ENCODE measurements at regions not wholly inside any gene's neighbourhood (a gene's known extent, or its start where the extent isn't known, plus 50 kb on each side); places are given as distances from the start of the nearest gene placed in this dataset.
"Not testable (repeated sequence)": the region's sequence is repeated elsewhere in the genome, so short reads cannot be mapped to it uniquely, and the experiment has no call there.

DNA sequence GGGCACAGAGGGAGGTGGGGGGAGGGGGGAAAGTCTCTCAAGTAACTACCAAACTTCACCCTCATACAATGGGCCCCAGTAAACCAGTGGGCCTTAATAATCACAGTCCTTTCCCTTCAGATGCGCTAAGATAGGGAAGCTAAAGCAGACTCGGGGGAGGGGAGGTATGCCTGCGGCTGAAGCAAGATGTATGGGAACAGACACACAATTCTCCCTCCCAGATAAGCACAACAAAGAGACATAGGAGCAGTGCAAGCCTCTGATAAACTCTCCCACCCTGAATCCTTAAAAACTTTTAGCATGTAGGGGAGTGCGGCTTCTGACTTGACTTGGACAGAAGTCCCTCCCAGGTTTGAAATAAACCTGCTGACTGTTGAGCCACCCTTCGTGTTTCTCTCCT, 54.7 kb downstream of the PROP1 start:
- not testable (repeated sequence) for H3K27ac Mint-ChIP-seq; H3K27me3 Mint-ChIP-seq; H3K36me3 Mint-ChIP-seq; H3K9me3 Mint-ChIP-seq (ENCODE audit: low read depth)
- Mint-ChIP-seq H3K4me3 (peak overlapping the region; percentile 42), H3K4me1 (ENCODE audit: low read depth) (peaks cover 17% of the 10 kb centered on the region)

DNA sequence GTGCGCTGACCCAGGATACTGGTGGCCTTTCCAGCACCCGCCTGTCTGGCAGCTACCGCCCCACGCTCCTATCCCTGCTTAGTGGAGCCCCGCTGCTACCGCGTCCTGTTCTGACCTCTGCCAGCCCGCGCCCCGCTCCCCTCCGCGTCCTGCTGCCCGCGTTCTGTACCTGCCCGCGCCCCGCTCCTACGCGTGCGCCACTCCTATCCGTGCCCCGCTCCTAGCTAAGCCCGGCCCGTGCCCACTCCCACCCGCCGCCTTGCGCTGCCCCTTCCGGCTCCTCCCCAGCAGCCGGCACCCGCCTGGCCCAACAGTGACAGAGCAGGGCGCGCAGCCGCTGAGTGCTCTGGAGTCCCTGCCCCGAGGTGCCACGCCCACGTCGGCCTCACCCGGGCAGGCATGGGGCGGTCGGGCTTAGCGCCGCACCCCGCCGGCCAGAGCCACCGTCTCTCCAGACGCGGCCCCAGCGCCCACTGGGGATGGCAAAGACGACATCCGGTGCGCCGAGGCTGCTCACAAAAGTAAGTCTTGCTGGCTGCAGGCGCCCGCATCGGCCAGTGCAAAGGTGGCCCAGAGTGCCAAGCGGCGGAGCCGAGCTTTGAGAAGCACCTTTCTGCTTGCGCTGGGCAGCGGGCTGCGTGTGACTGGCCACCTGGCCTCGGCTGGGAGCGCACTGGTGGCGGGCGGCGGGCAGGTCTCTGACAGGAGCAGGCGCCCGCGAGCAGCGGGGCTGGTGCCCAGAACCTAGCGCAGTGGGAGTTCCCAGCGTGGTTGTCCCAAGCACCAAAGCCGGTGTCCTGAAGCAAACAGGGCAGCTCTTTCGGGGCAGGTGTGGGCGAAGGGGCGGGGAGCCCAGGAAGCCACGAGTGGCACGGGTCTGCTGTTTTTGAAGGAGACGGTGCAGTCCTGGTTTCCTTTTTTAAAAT, 56.5 kb downstream of the PROP1 start:
- not testable (repeated sequence) for H3K27me3 Mint-ChIP-seq; H3K9me3 Mint-ChIP-seq (ENCODE audit: low read depth); H3K36me3 Mint-ChIP-seq; H3K27ac Mint-ChIP-seq
- H3K4me1 Mint-ChIP-seq (ENCODE audit: low read depth): peaks cover 12% of the 10 kb centered on the region
- H3K4me3 Mint-ChIP-seq: peak overlapping the region; percentile 80

DNA sequence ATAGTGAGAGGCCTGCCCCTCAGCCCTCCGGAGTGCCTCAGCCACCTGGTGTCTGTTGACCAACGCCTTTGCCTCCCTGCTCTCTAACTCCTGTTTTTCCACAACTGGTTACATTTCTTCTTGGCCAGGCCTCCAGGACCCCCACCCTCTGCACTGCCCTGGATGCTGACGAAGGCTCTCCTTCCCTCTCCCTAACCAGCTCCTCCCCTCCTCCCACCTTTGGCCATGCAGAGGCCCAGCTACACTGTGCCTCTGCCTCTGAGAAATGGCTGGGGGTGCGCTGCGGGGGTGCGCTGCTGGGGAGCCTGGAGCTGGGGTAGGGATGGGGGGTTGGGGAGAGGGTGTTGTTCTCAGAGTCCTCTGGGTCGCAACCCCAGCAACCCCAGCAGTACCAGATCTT, 57.3 kb downstream of the PROP1 start:
- not testable (repeated sequence) for H3K27ac Mint-ChIP-seq

DNA sequence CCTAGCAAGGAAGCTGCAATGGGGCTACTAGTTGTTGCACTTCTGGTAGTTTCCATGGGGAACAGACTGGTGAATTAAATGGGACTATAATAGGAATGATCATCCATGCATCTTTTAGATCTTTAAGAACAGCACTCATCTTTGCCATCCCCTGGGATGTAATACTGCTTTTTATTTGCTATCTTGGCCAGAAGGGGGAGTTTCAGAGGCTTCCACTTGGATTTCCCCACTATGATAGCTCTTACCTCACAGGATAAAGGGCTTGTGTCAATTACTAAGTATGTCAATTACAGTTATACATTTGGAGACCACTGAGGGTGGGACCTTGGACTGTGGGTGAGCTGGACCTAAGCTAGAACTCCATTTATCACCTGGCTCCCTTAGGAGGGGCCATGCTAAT, 61.8 kb downstream of the PROP1 start:
- not testable (repeated sequence) for H3K9me3 Mint-ChIP-seq (ENCODE audit: low read depth); H3K4me1 Mint-ChIP-seq (ENCODE audit: low read depth); H3K27ac Mint-ChIP-seq; H3K4me3 Mint-ChIP-seq; H3K27me3 Mint-ChIP-seq; H3K36me3 Mint-ChIP-seq

More for the DNA sequence above, 57.3 kb downstream of the PROP1 start:
- peaks cover 12% of the 10 kb centered on the region for H3K4me1 Mint-ChIP-seq (ENCODE audit: low read depth)
- not testable (repeated sequence) for H3K36me3 Mint-ChIP-seq; H3K9me3 Mint-ChIP-seq (ENCODE audit: low read depth); H3K27me3 Mint-ChIP-seq
- peak overlapping the region; percentile 80 for H3K4me3 Mint-ChIP-seq

DNA sequence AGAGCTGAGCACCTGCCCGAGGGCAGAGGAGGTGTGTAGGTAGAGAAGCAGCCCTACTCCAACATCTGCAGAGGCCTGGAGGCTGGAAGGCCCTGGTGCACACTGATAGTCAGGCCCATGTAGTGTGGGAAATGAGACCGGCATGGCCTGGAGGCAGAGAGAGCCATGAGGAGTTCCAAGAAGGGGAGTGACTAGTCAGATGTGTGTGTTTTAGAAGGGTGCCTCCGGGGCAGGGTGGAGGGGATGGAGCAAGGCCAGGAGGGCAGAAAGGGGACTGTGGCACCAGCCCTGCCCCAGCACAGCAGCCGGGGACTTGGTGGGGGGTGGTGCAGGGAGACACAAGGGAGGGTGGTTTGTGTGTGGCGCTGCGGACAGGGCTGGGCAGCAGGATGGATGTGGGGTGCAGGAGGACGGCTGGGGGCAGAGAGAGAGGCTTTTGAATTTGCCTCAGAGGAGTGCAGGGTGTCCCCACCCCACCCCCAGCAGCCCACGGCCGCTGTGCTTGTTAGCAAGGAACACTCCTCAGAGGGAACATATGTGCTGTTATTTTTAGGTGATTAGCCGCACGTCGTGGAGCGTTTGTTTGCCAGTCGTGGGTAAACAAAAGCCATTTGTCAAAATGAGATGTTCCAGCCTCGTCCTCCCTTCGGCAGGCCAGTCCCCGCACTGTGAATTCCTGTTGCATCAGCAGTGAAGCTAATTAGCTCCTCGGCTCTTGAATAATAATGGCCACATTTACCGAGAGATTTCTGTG, 65.6 kb downstream of the PROP1 start:
- H3K4me1 Mint-ChIP-seq (ENCODE audit: low read depth): not testable (repeated sequence)

DNA sequence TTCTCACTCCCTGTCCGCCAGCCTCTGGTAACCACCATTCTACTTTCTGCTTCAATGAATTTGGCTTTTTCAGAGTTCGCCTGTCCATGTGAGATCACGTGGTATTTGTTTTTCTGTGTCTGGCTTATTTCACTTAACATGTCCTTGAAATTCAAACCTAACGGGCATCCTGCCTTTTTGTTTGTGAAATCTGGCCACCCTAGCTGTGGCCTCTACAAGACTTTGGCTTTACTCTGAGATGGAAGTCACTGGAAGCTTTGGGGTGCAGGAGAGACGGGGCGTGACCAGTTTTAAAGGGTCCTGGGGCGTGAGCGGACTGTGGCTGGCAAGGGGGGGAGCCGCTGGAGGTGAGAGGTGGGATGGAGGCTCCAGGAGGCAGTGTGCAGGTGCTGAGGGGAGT, 66.4 kb downstream of the PROP1 start:
- not testable (repeated sequence) for H3K36me3 Mint-ChIP-seq; H3K4me3 Mint-ChIP-seq; H3K27me3 Mint-ChIP-seq; H3K9me3 Mint-ChIP-seq (ENCODE audit: low read depth); H3K4me1 Mint-ChIP-seq (ENCODE audit: low read depth); H3K27ac Mint-ChIP-seq

More for the DNA sequence above, 65.6 kb downstream of the PROP1 start:
- H3K27me3 Mint-ChIP-seq; H3K36me3 Mint-ChIP-seq; H3K27ac Mint-ChIP-seq; H3K4me3 Mint-ChIP-seq; H3K9me3 Mint-ChIP-seq (ENCODE audit: low read depth): not testable (repeated sequence)

DNA sequence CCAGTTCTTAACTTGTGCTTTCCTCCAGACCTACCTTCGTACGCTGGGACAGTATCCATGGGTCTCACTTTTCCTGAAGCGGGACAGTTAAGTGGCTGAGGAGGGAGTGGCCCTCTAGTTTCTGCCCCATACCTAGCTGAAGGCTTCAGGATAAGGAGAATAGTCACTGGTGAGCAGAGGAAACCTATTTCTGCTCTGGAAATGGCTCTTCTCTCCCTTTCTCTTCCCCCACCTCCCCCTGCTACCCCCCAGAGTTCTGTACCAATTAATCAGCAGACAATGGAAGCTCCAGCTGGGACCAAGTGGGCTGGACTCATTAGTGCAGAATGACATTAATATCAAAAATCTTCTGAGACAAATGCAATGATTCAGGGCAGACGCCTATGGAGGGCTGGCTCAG, 68.5 kb downstream of the PROP1 start:
- not testable (repeated sequence) for H3K4me3 Mint-ChIP-seq; H3K9me3 Mint-ChIP-seq (ENCODE audit: low read depth); H3K4me1 Mint-ChIP-seq (ENCODE audit: low read depth); H3K27me3 Mint-ChIP-seq; H3K27ac Mint-ChIP-seq; H3K36me3 Mint-ChIP-seq

DNA sequence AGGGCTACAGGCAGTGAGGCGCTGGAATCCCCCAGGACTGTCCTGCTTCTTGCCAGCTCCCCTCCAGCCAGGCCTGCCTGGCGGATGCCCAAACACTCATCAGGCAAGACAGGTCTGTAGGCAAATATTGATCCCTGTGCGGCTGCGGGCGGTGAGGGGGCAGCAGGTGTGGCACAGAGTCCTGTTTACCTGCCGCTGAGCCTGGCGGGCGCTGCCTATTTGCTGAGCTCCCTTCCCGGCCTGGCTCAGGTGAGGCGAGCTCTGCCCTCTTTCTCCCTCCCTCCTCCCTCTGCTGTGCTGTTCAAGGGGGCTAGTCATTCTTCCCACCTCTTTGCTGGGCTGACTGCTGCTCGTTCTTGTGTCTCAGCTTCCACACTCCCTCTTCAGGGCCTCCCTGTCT, 71.5 kb downstream of the PROP1 start:
- not testable (repeated sequence) for H3K9me3 Mint-ChIP-seq (ENCODE audit: low read depth); H3K27me3 Mint-ChIP-seq

DNA sequence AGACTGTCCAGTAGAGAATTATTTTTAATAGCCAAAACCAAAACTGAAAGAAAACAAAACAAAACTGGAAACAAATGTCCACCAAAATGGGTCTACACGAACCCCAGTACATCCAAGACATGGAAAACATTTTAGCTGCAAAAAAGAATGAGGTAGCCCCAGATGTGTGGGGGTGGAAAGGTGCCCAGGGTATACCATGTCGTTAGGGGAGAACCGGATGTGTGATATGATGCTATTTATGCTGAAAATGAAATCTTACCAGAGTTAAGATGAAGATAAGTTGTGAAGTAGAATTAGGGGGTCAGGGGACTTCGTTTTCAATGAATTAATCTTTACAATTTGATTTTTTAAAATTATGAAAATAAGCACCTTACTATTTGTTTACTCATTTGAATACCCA, 72.2 kb downstream of the PROP1 start:
- H3K4me1 Mint-ChIP-seq (ENCODE audit: low read depth); H3K27me3 Mint-ChIP-seq; H3K36me3 Mint-ChIP-seq; H3K9me3 Mint-ChIP-seq (ENCODE audit: low read depth); H3K27ac Mint-ChIP-seq: not testable (repeated sequence)
- H3K4me3 Mint-ChIP-seq: peak overlapping the region; percentile 30

More for the DNA sequence above, 71.5 kb downstream of the PROP1 start:
- not testable (repeated sequence) for H3K36me3 Mint-ChIP-seq; H3K4me3 Mint-ChIP-seq; H3K27ac Mint-ChIP-seq; H3K4me1 Mint-ChIP-seq (ENCODE audit: low read depth)

DNA sequence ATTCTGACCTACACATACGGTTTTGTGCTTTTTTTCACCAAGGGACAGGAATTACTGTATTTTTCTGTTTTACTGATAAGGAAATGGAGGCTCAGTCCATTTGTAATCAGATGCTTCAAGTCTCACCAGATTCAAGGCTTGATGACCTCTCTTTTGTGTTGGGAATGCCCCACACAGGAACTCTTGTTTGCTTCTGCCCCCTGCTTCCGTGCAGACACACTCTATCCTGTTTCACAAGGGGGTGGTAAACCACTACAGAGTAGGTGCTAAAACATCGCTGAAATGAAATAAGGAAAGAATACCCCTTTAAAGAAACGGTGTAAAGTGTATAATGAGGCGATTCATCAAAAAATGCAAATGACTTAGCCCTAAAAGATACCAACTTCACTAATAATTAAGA, 72.9 kb downstream of the PROP1 start:
- not testable (repeated sequence) for H3K27ac Mint-ChIP-seq; H3K36me3 Mint-ChIP-seq; H3K4me3 Mint-ChIP-seq; H3K9me3 Mint-ChIP-seq (ENCODE audit: low read depth); H3K27me3 Mint-ChIP-seq; H3K4me1 Mint-ChIP-seq (ENCODE audit: low read depth)

DNA sequence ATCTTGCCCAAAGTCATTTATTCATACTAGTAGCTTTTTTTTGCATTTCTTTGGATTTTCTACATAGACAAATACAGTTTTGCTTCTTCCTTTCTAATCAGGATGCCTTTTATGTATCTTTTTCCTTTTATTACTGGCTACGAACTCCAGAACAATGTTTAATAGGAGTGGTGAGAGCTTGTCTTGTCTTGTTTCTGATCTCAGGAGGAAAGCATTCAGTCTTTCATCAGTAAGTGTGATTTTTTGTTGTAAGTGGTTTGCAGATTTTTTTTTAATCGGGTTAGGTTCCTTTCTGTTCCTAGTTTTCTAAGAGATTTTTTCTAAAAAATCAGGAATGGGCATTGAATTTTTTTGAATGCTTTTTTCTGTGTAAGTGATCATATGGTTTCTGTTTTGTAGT, 86.8 kb downstream of the PROP1 start:
- H3K4me3 Mint-ChIP-seq; H3K27me3 Mint-ChIP-seq; H3K4me1 Mint-ChIP-seq (ENCODE audit: low read depth); H3K36me3 Mint-ChIP-seq; H3K9me3 Mint-ChIP-seq (ENCODE audit: low read depth); H3K27ac Mint-ChIP-seq: not testable (repeated sequence)

DNA sequence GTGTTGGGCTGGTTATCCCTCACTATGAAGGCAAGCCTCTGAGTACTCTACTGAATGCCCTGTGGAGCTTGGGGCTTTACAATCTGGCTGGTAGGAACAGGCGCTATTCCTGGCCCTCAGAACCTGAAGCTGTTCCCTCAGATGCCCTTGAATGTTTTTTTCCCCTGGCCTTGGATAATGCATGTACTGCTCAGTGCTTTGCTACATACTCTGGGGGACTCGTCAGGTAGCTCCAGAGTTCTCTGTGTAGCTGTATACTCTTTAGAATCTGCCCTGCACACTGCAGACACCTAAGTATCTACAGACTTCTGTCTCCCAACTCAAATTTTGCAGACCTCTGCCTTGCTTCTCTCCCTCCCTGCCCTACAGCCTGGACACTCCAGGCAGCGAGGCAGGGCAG, 93.2 kb downstream of the PROP1 start:
- H3K4me3 Mint-ChIP-seq; H3K9me3 Mint-ChIP-seq (ENCODE audit: low read depth); H3K27me3 Mint-ChIP-seq; H3K4me1 Mint-ChIP-seq (ENCODE audit: low read depth); H3K27ac Mint-ChIP-seq; H3K36me3 Mint-ChIP-seq: not testable (repeated sequence)

DNA sequence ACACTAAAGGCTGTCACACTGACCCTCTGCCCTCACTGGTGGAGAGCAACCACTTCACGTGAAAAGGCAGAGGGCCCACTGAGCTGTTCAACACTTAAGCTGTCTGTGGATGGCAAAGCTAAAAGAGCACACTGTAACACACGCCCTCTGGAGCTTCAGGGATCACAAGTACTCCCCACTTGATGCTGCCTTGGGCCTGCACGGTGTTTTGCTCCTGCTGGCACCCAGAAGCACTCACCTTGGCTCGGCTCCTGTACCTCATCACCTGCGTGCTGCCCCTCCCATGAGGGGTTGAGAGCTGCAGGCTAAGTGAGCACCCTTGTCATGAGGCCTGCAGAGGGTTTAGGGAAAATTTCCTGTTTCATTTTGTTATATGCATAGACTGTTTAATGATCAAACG, 96.0 kb downstream of the PROP1 start:
- H3K27ac Mint-ChIP-seq; H3K36me3 Mint-ChIP-seq; H3K27me3 Mint-ChIP-seq; H3K9me3 Mint-ChIP-seq (ENCODE audit: low read depth); H3K4me3 Mint-ChIP-seq; H3K4me1 Mint-ChIP-seq (ENCODE audit: low read depth): not testable (repeated sequence)

DNA sequence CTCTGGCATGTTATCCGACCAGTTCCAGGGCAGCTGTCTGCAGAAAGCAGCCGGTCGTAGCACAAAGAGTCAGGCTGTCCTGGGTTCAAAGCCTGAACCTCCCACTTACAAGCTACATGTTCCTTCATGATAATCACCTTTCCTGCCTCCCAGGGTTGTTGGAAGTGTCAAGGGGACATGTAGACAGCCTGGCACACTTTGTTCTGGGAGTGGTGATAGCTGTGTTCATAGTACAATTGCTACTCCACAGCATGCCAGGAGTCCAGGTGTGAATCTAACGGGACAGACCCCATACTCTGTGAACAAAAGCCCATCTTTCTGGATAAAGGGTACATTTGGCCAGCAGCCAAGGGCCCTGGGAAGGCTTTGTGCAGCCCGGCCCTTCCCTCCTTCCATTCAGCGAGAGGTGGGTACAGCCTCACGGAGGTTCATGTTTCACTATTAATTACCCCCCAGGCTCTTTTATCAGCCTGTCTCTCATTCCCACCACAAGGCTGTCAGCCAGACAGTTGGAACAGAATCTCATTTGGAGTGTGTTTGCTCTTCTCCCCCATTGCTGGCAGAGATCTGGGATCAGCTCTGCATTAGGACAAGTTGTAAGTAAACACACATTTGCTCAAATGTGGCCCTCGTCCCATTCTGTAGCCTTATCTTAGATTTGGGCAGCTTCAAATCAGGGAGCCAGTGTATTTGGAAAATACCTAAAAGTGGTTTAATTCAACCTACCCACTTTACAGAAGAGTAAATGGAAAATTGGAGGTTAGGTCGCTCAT, 101.2 kb downstream of the PROP1 start:
- H3K27me3 Mint-ChIP-seq, H3K36me3 Mint-ChIP-seq: not testable (repeated sequence)

DNA sequence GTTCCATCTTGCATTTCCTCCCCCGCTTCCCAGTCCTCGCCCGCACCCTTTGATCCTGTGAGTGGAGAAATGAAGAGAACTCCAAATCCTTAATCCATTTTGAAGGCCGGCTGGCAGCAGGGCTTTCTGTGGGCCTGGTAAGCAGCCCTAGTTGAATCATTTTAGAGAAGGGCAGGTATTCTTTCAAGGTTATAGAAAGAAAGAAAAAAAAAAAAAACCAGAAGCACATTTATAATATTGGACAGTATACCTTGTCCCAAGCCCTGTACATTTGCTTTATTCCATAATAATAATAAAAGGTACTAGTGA, 103.7 kb downstream of the PROP1 start:
- not testable (repeated sequence) for H3K9me3 Mint-ChIP-seq (ENCODE audit: low read depth); H3K27ac Mint-ChIP-seq; H3K27me3 Mint-ChIP-seq; H3K36me3 Mint-ChIP-seq; H3K4me3 Mint-ChIP-seq; H3K4me1 Mint-ChIP-seq (ENCODE audit: low read depth)

More for the DNA sequence above, 101.2 kb downstream of the PROP1 start:
- not testable (repeated sequence) for H3K9me3 Mint-ChIP-seq (ENCODE audit: low read depth); H3K4me1 Mint-ChIP-seq (ENCODE audit: low read depth); H3K27ac Mint-ChIP-seq; H3K4me3 Mint-ChIP-seq
